DMS53 (cell line): ENCODE measurements at regions not wholly inside any gene's neighbourhood (a gene's known extent, or its start where the extent isn't known, plus 50 kb on each side); places are given as distances from the start of the nearest gene placed in this dataset.
A peak's percentile ranks its signal among the peaks of the same experiment; 100 is the strongest.
"Not testable (repeated sequence)": the region's sequence is repeated elsewhere in the genome, so short reads cannot be mapped to it uniquely, and the experiment has no call there.

ENCODE experiments used
- DNase-seq: peaks from one replicate; lab custom pipeline; 2025; lab: John Stamatoyannopoulos, UW

DNA sequence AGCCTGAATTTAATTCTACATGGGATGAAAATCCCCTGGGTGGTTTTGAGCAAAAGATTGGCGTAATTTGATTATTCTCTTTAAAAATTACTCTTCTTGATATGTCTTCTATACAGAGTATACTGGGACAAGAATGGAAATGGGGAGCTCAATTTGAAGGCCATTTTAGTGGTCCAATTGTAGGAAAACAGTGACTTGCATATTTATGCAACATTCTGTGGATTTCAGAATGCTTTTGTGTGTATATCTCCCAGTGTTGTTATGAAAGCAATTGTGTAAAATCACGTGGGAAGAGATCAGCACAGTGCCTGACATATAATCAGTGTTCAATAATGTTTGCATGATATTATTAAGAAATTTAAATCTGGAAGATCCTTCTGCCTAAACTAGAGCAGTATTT is 575.9 kb upstream of the PBX1 start:
- no peak for DNase-seq

DNA sequence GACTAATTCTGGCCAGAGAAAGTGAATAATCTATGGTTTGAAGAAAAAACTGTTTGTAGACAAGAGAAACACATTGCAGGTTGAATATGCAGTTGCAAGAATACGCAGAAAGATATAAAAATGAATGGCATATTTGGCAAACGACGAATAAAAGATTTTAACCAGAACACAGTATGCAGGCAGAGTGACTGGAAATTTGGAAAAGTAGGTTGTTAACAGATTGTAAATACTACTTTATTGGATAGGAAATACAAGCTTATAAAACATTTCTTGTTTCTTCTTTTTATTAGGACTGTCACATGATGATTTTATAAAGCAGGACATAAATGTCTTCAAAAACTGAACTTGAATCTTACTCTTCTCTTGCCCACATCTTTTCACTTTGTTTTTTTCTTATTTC is 573.3 kb upstream of the PBX1 start:
- DNase-seq = no peak

DNA sequence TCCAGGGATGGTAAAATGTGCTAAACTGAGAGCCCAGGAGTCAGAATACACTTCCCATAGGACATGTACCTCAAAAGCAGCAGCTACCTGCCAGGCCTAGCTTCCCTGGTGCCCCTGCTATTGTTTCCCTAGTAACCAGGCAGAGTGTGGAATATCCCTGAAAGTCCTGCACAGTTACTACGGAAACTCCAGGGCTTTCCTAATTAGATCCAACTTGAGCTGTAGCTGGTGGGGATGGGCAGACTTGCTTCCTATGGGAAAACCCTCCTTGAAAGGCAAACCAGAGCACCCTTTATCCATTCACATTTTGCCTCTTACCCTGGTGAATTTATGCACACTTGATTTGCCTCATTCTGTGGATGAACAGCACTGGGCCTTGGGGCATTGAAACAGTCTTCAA is 559.9 kb upstream of the PBX1 start:
- DNase-seq = no peak

DNA sequence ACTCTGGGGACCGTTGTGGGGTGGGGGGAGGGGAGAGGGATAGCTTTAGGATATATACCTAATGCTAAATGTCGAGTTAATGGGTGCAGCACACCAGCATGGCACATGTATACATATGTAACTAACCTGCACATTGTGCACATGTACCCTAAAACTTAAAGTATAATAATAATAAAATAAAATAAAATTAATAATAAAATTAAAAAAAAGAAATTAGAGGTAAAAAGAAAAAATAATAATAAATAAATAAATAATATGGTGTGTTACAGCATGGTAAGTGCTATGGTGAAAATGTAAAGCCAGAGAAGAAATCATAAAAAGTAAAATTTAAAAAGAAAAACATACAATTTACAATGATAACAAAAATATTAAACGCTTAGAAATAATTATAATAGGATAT is 552.8 kb upstream of the PBX1 start:
- not testable (repeated sequence) for DNase-seq

DNA sequence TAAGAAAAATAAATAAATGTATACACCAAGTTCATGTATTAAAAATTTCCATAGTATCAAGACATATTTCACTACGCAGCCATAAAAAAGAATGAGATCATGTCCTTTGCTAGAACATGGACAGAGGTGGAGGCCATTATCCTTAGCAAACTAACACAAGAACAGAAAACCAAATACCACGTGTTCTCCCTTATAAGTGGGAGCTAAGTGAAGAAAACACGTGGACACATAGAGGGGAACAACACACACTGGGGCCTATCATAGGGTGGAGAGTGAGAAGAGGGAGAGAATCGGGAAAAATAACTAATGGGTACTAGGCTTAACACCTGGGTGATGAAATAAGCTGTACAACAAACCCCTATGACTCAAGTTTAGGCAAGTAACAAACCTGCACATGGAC is 552.4 kb upstream of the PBX1 start:
- no peak for DNase-seq

DNA sequence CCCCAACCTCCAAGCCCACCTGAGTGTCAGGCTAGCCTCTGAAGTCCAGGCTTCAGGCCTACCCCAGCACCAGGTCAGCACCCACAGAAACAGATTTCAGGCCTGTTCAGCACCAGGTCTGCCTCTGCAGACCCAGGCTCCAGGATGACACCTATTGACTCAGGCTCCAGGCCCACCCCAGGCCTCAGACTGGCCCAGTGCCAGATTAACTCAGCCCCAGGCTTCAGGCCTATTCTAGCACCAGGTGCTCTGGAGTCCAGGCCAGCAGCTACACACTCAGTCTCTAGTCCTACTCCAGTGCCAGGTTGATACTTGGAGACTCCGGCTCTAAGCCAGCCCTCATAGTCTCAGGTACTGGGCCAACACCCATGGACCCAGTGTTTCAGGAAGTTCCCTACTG is 541.7 kb upstream of the PBX1 start:
- no peak for DNase-seq

DNA sequence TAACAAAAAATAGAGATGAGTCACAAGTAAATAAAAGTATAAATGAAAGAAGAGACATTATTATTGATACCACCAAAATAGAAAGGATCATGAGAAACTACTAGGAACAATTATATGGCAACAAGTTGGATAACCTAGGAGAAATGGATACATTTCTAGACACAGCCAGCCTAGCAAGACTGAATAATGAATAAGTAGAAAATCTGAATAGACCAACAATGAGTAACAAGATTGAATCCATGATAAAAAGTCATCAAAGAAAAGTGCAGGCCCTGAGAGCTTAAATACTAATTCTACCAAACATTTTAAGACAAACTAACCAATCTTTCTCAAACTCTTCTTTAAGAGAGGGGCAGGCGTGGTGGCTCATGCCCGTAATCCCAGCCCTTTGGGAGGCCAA is 538.6 kb upstream of the PBX1 start:
- no peak for DNase-seq

DNA sequence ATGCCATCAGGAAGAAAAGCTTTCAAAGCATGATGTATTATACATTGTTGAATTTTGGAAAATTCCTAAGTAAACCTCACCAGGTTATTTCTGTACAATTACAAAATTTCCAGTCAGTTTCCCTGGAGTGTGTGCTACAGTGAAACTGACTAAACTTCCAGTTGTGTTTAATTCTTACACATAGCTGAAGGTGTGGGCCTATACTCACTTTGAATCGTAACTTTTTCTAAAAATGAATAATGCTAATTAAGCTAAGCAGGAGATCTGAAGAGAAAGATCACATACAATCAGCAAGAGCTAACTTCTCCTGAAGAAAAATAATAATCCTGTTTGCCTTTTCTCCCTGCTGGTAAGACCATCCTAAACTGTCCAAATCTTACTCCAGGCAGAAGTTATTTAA is 537.2 kb upstream of the PBX1 start:
- DNase-seq = no peak

DNA sequence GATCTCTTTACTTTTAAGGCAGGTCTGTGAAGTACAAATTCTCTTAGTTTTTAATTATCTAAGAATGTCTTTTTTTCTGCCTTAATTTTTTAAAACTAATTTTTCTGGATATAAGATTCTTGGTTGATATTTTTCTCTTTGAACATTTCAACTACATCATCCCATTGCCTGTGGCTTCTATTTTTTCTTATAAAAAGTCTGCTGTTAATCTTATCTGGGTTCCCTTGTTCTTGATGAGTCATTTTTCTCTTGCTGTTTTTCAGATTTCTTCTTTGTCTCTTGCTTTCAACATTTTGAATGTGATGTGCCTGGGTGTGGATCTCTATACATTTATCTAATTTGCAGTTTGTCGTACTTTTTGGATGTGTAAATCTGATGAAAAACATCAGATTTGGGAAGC is 525.2 kb upstream of the PBX1 start:
- peak; percentile 7 for DNase-seq

DNA sequence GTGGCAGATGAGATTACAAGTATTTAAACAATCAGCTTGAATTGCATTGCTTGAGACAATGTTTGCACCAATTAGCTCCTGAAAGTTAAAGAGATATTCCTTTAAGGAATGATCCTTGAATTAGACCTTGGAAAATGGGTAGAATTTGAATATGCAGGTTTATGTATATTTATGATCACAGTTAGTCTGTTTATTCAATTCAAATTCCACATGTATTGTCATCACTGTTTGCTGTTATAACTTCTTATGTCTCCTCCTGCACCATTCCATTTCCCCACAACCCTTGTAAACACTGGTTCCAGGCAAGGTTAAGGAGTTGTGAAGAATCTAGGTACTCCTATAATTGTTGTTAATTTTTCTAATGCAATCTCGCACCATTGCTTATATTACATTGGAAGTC is 518.2 kb upstream of the PBX1 start:
- DNase-seq = no peak

DNA sequence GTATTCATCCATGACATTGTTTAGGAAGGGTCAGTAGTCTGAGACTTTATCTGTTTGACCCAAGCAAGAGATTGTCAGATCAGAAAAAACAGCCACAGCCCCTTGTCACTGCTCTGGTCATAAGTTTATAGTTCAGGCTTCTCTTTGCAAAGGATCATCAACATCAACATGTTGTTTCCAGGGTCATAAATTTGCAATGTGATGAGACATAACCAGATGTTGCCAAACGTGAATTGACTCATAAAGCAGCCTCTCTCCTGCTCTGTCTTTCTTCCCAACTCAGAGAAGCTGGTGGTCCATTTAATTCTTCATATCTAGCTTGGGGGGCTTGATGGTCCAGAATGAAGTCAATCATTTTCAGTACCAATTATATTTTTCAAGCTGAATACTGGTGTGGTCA is 507.2 kb upstream of the PBX1 start:
- DNase-seq = no peak

DNA sequence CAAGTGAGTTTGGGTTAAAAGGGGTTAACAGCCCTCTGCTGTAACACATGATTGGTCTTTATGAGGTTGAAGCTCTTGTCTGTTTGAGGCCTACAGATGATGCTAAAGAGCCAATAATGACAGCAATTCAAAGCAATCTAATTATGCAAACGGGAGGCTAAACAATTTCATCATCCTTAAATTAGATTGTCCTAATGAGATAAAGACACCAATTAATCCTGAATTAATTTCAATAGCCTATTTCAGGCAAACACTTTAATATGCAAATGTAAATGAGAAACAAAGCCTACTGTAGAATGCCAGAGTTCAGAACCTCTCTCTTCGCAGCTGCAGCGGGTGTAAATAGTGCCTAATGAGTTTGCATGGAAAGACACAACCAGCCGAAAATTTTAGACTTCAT is 504.7 kb upstream of the PBX1 start:
- DNase-seq = no peak

DNA sequence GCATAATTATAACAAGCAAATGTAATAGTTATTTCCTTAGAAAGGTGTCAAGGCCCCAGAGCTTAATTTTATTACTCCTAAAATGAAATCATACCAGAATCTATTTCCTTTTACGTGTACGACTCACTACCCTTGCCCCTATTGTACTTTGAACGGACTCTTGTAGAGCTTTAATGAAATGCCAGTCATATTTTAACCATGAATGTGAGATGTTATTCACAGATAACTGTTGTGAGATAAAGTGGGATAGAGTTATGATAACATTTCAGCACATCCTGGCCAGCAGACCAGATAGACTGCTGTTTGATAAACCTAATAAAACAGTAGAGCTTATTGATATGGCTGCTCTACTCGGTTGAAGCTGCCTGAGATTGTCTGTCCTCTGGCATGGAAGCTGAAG is 500.8 kb upstream of the PBX1 start:
- no peak for DNase-seq

DNA sequence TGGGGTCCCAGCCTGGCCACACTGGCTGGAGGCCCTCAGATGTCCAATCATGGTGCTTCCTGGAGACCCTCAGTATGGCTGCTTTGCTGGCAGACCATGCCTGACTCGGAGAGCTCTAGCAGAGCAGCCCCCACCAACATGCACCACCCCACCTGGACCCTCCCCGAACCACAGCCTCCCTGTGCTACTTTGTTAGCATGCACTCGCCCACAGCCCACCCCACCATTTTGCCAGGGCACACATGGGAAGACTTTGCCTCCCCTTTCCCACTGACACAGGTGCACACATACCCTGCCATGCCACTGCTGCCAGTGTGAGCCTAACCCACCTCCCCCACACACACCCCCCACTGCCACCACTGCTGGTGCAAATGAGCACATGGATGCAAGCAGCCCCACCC is 497.5 kb upstream of the PBX1 start:
- DNase-seq = no peak

DNA sequence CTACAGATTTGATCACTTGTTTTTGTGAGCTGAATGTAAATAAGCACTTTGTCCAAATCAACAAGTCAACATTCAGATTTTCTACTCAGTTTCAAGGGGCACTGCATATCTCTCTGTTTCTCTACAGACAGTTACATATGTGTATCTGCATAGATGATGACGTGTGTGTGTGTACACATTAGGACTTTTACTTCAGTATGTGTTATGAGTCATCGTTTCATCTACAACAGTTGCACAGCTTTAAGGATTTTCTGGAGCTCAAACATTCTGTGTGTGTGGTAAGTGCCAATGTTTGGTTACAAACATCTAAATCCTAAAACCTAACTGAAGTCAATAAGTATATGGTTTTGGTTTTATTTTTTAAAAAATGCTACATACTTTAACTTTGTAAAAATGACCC is 494.5 kb upstream of the PBX1 start:
- DNase-seq = peak; percentile 84

DNA sequence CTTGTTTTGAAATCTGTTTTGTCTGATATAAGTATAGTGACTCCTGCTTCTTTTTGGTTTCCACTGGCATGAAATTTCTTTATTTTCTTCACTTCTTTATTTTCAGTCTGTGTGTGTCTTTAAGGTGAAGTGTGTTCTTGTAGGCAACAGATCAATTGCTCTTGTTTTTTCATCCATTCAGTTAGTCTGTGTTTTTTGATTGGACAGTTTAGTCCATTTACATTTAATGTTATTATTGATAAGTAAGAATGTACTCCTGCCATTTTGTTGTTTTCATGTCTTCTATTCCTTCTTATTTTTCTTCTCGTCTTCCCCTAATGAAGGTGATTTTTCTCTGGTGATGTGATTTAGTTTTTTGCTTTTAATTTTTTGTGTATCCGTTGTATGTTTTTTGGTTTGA is 487.7 kb upstream of the PBX1 start:
- DNase-seq = no peak

DNA sequence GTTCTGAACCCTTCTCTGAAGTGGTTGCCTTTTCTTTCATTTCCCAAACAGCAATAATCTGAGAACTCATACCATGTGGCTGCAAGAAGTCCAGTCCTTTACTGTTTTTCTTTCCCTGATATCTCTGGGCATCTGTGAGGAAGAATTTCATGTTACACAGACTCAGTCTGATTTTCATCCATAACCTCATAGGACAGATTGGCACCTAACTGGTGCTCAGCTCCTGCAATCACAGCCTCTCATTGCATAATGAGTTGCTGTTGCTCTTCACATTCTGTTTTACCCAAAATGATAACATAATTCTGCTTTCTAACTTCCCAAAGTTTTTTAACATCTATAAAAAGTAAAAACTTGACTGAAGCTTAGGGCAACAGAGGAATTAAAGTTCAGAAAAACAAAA is 472.2 kb upstream of the PBX1 start:
- no peak for DNase-seq

DNA sequence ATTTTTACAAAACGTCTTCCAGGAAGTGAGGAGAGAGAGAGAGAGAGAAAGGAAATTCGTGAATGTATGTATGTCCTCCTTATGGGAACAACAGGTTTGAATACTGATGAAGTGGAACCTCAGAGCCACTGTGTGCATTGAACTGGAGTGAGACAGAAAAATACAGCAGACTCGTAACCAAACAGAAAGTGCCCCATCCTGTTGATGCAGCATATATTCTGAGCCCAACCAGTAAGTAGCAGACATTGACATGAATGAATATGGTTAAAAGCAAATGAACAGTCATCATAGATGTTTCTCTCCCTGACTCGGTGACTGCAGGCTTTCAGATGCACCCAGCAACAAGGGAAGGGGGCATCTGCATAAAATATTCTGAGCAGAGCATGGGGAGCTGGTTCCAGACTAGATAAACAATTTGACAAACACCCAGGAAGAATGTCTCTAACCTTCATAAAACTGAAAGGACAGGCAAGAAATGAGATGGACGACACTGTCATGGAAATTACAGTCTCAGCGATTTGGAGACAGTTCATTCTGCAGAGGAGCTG is 471.0 kb upstream of the PBX1 start:
- DNase-seq = no peak

DNA sequence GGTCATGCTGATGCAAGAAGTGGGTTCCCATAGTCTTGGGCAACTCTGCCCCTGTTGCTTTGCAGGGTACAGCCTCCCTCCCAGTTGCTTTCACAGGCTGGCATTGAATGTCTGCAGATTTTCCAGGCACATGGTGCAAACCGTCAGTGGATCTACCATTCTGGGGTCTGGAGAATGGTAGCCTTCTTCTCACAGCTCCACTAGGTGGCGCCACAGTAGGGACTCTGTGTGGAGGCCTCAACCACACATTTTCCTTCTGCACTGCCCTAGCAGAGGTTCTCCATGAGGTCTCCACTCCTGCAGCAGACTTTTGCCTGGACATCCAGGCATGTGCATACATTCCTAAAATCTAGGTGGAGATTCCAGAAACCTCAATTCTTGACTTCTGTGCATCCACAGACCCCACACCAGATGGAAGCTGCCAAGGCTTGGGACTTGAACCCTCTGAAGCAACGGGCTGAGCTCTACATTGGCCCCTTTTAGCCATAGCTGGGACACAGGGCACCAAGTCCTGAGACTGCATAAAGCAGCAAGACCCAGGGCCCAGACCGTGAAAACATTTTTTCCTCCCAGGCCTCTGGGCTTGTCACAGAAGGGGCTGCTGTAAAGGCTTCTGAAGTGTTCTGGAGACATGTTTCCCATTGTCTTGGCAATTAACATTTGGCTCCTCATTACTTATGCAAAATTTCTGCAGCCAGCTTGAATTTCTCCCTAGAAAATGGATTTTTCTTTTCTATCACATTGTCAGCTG is 466.2 kb upstream of the PBX1 start:
- DNase-seq = peak; percentile 47

DNA sequence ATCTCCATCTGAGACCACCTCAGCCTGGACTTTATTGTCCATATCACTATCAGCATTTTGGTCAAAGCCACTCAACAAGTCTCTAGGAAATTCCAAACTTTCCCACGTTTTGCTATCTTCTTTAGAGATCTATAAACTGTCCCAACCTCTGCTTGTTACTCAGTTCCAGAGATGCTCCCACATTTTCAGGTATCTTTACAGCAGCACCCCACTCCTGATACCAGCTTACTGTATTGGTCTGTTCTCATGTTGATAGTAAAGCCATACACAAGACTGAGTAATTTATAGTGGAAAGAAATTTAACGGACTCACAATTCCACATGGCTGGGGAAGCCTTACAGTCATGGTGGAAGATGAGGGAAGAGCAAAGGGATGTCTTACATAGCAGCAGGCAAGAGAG is 465.4 kb upstream of the PBX1 start:
- DNase-seq = no peak

DNA sequence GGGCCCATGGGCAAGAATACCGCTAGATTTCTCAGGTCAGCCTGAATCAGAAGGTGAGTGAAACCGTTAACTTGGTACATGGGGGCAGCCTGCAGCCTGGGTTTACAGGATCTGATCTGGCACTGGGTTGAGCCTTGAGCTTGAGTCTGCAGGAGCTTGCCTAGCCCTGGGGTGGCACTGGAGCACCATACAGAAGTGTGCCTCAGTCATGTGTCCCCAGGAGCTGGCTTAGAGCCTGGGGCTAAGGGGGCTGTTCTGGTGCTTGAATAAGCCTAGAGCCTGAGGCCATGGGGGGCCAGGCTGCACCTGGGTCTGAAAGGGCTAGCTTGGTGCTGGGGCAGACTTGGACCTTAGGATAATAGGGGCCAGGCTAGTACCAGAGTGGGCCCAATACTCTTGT is 457.2 kb upstream of the PBX1 start:
- DNase-seq = no peak

DNA sequence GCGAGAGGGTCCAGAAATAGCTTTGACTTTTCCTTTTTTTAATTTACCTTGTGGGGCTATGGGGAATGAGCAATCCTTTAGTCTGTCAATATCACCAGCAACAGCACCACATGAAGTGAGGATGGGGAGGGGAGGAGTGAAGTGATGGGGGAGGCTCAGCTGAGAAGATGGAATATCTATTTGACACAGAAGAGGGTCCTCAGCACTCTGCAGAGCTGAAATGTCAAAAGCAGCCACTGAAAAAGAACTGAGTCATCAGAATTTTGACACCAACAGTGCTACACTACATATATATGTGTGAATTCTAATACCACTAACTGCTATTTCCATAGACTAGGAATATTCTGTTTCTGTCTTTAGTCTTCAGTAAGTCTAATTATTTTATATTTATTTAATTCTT is 427.0 kb upstream of the PBX1 start:
- no peak for DNase-seq

DNA sequence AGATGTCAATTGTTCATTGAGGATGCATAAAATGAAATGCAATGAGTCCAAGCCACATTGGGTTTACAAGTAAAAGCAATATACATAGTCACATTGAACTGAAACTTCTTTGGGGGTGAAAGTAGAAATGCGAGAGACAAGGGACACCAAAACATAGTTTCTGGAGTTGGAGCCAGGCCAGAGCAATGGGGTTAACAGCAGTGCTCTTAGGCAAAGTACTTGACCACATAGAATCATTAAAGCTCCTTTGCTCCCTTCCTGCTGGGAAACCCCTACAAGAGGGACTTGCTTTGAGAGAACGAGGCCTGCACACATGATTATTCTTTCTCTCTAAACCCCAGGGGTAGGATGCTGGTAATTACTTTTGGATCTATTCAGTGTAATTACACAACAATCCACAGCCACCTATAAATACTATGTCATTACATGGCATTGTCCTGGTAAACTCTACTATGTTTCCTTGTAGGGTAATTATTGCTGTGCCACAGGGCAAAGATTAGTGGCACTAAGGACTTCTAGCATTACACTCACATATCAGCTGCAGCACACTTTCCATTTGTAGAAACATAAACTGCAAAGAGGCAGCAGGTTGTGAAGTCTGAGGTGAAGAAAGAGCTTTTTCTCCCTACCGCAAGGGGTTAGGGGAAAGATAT is 421.6 kb upstream of the PBX1 start:
- no peak for DNase-seq

DNA sequence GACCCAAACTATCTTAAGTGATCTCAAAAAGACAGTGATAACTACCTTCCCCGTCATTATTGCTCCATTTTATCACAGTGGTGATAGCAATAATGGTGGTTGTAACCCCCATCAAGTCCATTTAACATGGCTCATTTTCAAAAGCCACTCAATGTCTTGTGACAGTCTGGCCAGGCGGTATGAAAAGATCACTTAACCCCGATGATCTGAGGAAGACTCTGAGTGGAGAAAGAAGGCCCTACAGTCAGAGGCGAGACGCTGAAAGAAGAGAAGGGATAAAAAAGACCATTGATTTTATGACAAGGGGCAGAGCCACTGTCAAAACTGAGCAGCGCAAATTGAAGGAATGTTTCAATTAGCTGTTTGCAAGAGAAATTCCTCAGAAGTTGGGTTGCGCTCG is 417.2 kb upstream of the PBX1 start:
- DNase-seq = no peak
